Vagina (tissue), 2 donors: ENCODE measurements at regions not wholly inside any gene's neighbourhood (a gene's known extent, or its start where the extent isn't known, plus 50 kb on each side); places are given as distances from the start of the nearest gene placed in this dataset.

Experiments
- POLR2A ChIP-seq, 2 donors: fragments of 450-650 bp; IDR thresholded peaks; one replicate each; pipeline ENCODE4 v1.6.1; 2017; ENCODE audit warnings: antibody characterized with exemption in 2 of 2, mild to moderate bottlenecking in 2 of 2, moderate library complexity in 2 of 2
- TF ChIP-seq, protein P1 (sequence below), 3 experiments: fragments of 450-650 bp in 2 of 3; fragments of 200-600 bp in 1 of 3; sonication (generic) in 1 of 3; IDR thresholded peaks; one replicate each; pipeline ENCODE4 v1.5.1; 2017 to 2019; ENCODE audit warnings: antibody characterized with exemption in 3 of 3, mild to moderate bottlenecking in 2 of 3, moderate library complexity in 2 of 3

- TF ChIP-seq, protein P1, sequence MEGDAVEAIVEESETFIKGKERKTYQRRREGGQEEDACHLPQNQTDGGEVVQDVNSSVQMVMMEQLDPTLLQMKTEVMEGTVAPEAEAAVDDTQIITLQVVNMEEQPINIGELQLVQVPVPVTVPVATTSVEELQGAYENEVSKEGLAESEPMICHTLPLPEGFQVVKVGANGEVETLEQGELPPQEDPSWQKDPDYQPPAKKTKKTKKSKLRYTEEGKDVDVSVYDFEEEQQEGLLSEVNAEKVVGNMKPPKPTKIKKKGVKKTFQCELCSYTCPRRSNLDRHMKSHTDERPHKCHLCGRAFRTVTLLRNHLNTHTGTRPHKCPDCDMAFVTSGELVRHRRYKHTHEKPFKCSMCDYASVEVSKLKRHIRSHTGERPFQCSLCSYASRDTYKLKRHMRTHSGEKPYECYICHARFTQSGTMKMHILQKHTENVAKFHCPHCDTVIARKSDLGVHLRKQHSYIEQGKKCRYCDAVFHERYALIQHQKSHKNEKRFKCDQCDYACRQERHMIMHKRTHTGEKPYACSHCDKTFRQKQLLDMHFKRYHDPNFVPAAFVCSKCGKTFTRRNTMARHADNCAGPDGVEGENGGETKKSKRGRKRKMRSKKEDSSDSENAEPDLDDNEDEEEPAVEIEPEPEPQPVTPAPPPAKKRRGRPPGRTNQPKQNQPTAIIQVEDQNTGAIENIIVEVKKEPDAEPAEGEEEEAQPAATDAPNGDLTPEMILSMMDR (IDR thresholded peaks at IDR 0.05) = no peak
- TF ChIP-seq POLR2A (IDR thresholded peaks at IDR 0.05) = no peak
These were observed 198.6 kb upstream of the DAB2 start for GRCh38 chr5:39623291-39623865.
